OCI-LY7 (cell line): ENCODE measurements at regions not wholly inside any gene's neighbourhood (a gene's known extent, or its start where the extent isn't known, plus 50 kb on each side); places are given as distances from the start of the nearest gene placed in this dataset.

ENCODE experiments used
- BruUV-seq: library from RNA; stranded (reverse); fragments of 400-500 nt; replicated peaks from 2 replicates; lab custom pipeline; 2021; lab: Mats Ljungman, UMichigan
- CTCF ChIA-PET: fragments of 300-600 bp; sonication (Branson Sonifier 250); formaldehyde crosslinking; loops from one replicate; lab custom pipeline; 2022; ENCODE audit warnings: antibody characterized with exemption; ENCODE audit not compliant: unreplicated experiment; lab: Charles Lee
- POLR2A ChIA-PET: fragments of 300-600 bp; sonication (Branson Sonifier 250); formaldehyde crosslinking; loops from one replicate; lab custom pipeline; 2022; ENCODE audit warnings: antibody characterized with exemption; lab: Charles Lee
- DNase-seq: peaks from one replicate; pipeline ENCODE4 v3.0.0-alpha.2; 2015; ENCODE audit warnings: low spot score
- H2AFZ ChIP-seq: fragments of 200-600 bp; sonication (generic), shearing (Covaris generic); 2 replicates; pipeline ENCODE4 v1.6.1; 2014; ENCODE audit warnings: mild to moderate bottlenecking, antibody characterized with exemption, low read length, moderate library complexity
- H3K27ac ChIP-seq: fragments of 200-600 bp; sonication (generic); 2 replicates; pipeline ENCODE4 v1.5.1; 2014; ENCODE audit warnings: mixed run types, low read depth, mild to moderate bottlenecking, moderate library complexity, low read length, inconsistent platforms; ENCODE audit not compliant: poor library complexity, severe bottlenecking
- H3K36me3 ChIP-seq: fragments of 200-600 bp; sonication (generic); 2 replicates; pipeline ENCODE4 v1.6.1; 2014; ENCODE audit warnings: mild to moderate bottlenecking, antibody characterized with exemption, low read length, moderate library complexity, mixed read lengths; ENCODE audit not compliant: insufficient read depth
- H3K4me1 ChIP-seq: fragments of 200-600 bp; sonication (generic); 2 replicates; pipeline ENCODE4 v1.5.1; 2014; ENCODE audit warnings: mild to moderate bottlenecking, low read length; ENCODE audit not compliant: insufficient read depth, poor library complexity, severe bottlenecking
- H3K4me2 ChIP-seq: fragments of 200-600 bp; sonication (generic); 2 replicates; pipeline ENCODE4 v1.6.1; 2014; ENCODE audit warnings: mild to moderate bottlenecking, low read length
- H3K4me3 ChIP-seq: fragments of 200-600 bp; sonication (generic); 2 replicates; pipeline ENCODE4 v1.5.1; 2014; ENCODE audit warnings: mild to moderate bottlenecking, low read depth, low read length; ENCODE audit not compliant: poor library complexity, severe bottlenecking
- H3K79me2 ChIP-seq: fragments of 200-600 bp; sonication (generic); 2 replicates; pipeline ENCODE4 v1.6.1; 2016; ENCODE audit warnings: low read depth, mild to moderate bottlenecking, low read length, moderate library complexity, mixed read lengths; ENCODE audit not compliant: insufficient read depth
- H3K9me2 ChIP-seq: fragments of 200-600 bp; sonication (generic); 2 replicates; pipeline ENCODE4 v1.6.1; 2016; ENCODE audit warnings: mild to moderate bottlenecking, low read length, mixed read lengths; ENCODE audit not compliant: insufficient read depth
- H3K9me3 ChIP-seq: fragments of 200-600 bp; sonication (generic); 2 replicates; pipeline ENCODE4 v1.6.1; 2014; ENCODE audit warnings: mild to moderate bottlenecking, mixed run types, low read length, mixed read lengths
- H4K20me1 ChIP-seq: fragments of 200-600 bp; sonication (generic); 2 replicates; pipeline ENCODE4 v1.6.1; 2014; ENCODE audit warnings: mild to moderate bottlenecking, antibody characterized with exemption, low read length, moderate library complexity, mixed read lengths; ENCODE audit not compliant: insufficient read depth
- EZH2phosphoT487 ChIP-seq: fragments of 200-600 bp; sonication (generic); IDR thresholded peaks from 2 replicates; pipeline ENCODE4 v1.6.1; 2018; ENCODE audit warnings: low read depth, borderline replicate concordance, mild to moderate bottlenecking, mixed run types, antibody characterized with exemption, low read length, moderate library complexity, mixed read lengths
- intact Hi-C: fragments of 100-400 bp; cut with micrococcal nuclease; formaldehyde crosslinking; loops from one replicate; pipeline ENCODE4 v1.10.0; 2022; ENCODE audit not compliant: unreplicated experiment
- TF ChIP-seq, protein P1 (sequence below): fragments of 200-600 bp; sonication (generic); conservative IDR thresholded peaks from 2 replicates; pipeline ENCODE4 v1.5.1; 2014; ENCODE audit warnings: mild to moderate bottlenecking, antibody characterized with exemption, low read length, moderate library complexity, mixed read lengths

DNA sequence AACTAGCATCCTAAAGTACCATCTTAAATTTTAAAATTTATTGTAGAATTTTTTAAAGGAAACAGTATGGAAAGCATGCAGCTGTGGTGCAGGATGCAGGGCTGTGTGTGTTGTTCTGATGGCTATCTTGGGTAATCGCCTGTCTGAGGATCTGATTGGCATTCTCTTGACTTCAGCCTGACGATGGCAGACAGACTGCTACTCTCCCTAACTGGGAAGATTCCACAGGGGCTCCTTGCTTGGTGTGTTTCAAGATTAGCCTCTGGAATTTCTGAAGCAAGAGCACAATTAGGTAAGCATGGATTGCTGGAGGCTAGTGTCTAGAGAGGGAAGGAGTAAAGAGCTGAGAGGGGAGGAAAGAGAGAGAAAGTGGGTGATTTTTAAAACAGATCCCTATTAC lies 696.8 kb upstream of the LRFN5 start:
- H4K20me1 ChIP-seq: no peaks in the 10 kb centered on the region
- intact Hi-C loops: no loop called here
- H3K27ac ChIP-seq: no peak overlapping the region
- CTCF ChIA-PET: no interaction called here
- no peaks in the 10 kb centered on the region for H3K9me3 ChIP-seq
- no peaks in the 10 kb centered on the region for H3K36me3 ChIP-seq
- BruUV-seq: no TSS peak
- no peak overlapping the region for H2AFZ ChIP-seq
- no peak overlapping the region for H3K4me2 ChIP-seq
- no peaks in the 10 kb centered on the region for H3K4me1 ChIP-seq
- TF ChIP-seq, protein P1, sequence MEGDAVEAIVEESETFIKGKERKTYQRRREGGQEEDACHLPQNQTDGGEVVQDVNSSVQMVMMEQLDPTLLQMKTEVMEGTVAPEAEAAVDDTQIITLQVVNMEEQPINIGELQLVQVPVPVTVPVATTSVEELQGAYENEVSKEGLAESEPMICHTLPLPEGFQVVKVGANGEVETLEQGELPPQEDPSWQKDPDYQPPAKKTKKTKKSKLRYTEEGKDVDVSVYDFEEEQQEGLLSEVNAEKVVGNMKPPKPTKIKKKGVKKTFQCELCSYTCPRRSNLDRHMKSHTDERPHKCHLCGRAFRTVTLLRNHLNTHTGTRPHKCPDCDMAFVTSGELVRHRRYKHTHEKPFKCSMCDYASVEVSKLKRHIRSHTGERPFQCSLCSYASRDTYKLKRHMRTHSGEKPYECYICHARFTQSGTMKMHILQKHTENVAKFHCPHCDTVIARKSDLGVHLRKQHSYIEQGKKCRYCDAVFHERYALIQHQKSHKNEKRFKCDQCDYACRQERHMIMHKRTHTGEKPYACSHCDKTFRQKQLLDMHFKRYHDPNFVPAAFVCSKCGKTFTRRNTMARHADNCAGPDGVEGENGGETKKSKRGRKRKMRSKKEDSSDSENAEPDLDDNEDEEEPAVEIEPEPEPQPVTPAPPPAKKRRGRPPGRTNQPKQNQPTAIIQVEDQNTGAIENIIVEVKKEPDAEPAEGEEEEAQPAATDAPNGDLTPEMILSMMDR: no peak
- TF ChIP-seq EZH2phosphoT487: no peak
- H3K79me2 ChIP-seq: no peaks in the 10 kb centered on the region
- H3K9me2 ChIP-seq: no peaks in the 10 kb centered on the region
- POLR2A ChIA-PET: no interaction called here
- no peak overlapping the region for H3K4me3 ChIP-seq
- no peak for DNase-seq

DNA sequence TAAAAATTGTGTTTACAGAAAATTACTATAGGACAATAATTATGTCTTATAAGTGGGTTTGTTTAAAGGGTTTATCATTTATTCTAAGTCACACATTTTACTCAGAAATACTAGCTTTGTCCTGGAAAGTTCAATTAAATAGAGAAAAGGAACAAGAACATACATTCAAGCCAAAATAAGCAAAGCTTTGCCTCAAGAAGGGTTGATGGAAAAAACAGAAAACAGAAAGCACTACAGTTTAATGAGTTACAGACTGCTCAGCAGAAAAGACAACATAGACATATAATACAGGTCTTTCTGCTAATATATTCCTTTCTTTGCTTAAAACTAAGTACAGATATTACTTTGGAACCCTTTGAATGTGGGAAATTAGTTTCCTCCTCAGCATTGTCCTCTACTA lies 703.0 kb upstream of the LRFN5 start:
- no TSS peak for BruUV-seq
- no peaks in the 10 kb centered on the region for H3K4me1 ChIP-seq
- H3K27ac ChIP-seq: no peak overlapping the region
- no peak overlapping the region for H3K4me2 ChIP-seq
- no peak overlapping the region for H2AFZ ChIP-seq
- peaks cover 6% of the 10 kb centered on the region; the same call in 1 of the 2 replicates for H3K9me3 ChIP-seq
- intact Hi-C loops: no loop called here
- H3K4me3 ChIP-seq: no peak overlapping the region
- no peaks in the 10 kb centered on the region for H4K20me1 ChIP-seq
- DNase-seq: no peak
- TF ChIP-seq EZH2phosphoT487: no peak
- TF ChIP-seq, protein P1: no peak
- ChIA-PET POLR2A (no interaction called here), CTCF (no interaction called here)
- H3K9me2 ChIP-seq: no peaks in the 10 kb centered on the region
- H3K79me2 ChIP-seq: no peaks in the 10 kb centered on the region
- no peaks in the 10 kb centered on the region for H3K36me3 ChIP-seq

DNA sequence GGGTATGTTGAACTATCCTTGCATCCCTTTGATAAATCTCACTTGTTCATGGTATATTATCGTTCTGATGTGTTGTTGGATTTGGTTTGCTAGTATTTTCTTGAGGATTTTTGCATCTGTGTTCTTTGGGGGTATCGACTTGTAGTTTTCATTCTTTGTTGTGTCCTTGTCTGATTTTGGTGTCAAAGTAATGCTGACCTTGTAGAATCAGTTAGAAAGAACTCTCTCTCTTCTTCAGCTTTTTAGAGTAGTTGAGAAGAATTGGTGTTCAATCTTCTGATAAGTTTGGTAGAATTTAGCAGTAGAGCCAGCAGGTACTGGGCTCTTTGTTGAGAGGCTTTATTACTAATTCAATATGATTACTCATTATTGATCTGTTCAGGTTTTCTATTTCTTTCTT lies 707.2 kb upstream of the LRFN5 start:
- H3K4me1 ChIP-seq: no peaks in the 10 kb centered on the region
- H2AFZ ChIP-seq: no peak overlapping the region
- no peaks in the 10 kb centered on the region for H4K20me1 ChIP-seq
- no TSS peak for BruUV-seq
- TF ChIP-seq, protein P1: no peak
- TF ChIP-seq EZH2phosphoT487: no peak
- DNase-seq: no peak
- intact Hi-C loops: no loop called here
- no peak overlapping the region for H3K4me3 ChIP-seq
- H3K27ac ChIP-seq: no peak overlapping the region
- ChIA-PET POLR2A (no interaction called here), CTCF (no interaction called here)
- no peaks in the 10 kb centered on the region for H3K9me2 ChIP-seq
- H3K79me2 ChIP-seq: no peaks in the 10 kb centered on the region
- no peaks in the 10 kb centered on the region for H3K36me3 ChIP-seq
- H3K4me2 ChIP-seq: no peak overlapping the region
- H3K9me3 ChIP-seq: peaks cover 6% of the 10 kb centered on the region; the same call in 1 of the 2 replicates
